HepG2 (cell line): ENCODE measurements at regions not wholly inside any gene's neighbourhood (a gene's known extent, or its start where the extent isn't known, plus 50 kb on each side); places are given as distances from the start of the nearest gene placed in this dataset.

Experiments
- NAIF1 ChIP-seq: sonication (generic); formaldehyde crosslinking; IDR thresholded peaks from 2 replicates; pipeline ENCODE4 v1.5.0; 2020; ENCODE audit warnings: mild to moderate bottlenecking, missing genetic modification reagents, borderline replicate concordance
- RFX5 ChIP-seq: IDR thresholded peaks from 2 replicates; pipeline ENCODE4 v1.6.1; 2011; ENCODE audit warnings: low read depth, low read length, improper control_type of control experiment
- ZIK1 ChIP-seq: sonication (generic); formaldehyde crosslinking; IDR thresholded peaks from 2 replicates; pipeline ENCODE4 v1.5.0; 2020; ENCODE audit warnings: mild to moderate bottlenecking, low read depth, missing genetic modification reagents, borderline replicate concordance
- TF ChIP-seq, protein P1 (sequence below), 2 experiments: fragments of 450-650 bp in 1 of 2; sonication (generic) in 1 of 2; formaldehyde crosslinking in 1 of 2; IDR thresholded peaks; 2 replicates each; pipeline versions ENCODE4 v1.6.1 to v1.8.0; 2016 to 2022; ENCODE audit warnings: antibody characterized with exemption in 1 of 2, mild to moderate bottlenecking in 1 of 2, missing genetic modification reagents in 1 of 2
- TF ChIP-seq, protein P2 (sequence below): sonication (generic); formaldehyde crosslinking; IDR thresholded peaks from 2 replicates; pipeline ENCODE4 v1.5.0; 2020; ENCODE audit warnings: mild to moderate bottlenecking, missing genetic modification reagents, moderate library complexity

DNA sequence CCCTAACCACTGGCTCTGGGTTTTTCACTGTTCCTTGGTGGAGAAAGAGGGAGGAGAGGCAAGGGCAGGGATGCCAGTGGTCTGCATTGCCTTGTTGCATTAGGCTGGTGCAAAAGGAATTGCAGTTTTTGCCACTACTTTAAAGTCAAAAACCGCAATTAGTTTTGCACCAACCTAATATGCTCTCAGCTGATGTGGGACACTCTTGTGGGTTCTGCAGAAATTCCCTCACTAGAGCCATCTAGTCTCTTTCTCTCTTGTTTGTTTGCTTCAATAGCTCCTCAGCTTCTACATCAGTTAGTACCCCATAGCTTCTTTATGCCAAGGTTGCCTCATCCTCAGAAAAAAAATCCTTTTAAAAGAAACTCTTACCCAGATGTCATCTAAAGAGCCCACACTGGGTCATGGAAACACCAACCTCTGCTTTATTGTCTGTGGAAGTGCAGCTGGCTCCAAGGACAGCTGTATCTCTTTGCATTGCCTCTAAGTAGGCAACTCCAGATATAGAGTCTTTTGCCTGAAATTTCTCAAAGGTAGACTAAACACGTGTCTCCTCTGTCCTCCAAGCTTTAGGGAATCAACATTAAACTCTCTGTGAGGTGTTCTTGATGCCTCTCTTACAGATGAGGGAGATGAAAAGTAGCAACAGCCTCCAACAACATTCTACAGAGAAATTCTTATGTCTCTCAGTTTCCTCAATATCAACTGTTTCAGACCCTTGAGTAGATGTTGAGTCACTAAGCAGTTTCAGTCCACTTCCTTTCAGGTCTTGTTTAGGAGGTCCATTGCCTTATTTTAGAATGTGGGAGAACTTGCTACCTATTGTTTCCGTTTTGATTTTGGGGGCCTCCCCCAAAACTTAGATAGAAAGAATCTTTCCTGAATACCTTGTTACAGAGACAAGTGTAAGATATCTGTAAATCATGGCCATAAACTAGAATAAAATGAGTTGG, 84.9 kb upstream of the MEF2C start (continued):
- TF ChIP-seq, protein P1, sequence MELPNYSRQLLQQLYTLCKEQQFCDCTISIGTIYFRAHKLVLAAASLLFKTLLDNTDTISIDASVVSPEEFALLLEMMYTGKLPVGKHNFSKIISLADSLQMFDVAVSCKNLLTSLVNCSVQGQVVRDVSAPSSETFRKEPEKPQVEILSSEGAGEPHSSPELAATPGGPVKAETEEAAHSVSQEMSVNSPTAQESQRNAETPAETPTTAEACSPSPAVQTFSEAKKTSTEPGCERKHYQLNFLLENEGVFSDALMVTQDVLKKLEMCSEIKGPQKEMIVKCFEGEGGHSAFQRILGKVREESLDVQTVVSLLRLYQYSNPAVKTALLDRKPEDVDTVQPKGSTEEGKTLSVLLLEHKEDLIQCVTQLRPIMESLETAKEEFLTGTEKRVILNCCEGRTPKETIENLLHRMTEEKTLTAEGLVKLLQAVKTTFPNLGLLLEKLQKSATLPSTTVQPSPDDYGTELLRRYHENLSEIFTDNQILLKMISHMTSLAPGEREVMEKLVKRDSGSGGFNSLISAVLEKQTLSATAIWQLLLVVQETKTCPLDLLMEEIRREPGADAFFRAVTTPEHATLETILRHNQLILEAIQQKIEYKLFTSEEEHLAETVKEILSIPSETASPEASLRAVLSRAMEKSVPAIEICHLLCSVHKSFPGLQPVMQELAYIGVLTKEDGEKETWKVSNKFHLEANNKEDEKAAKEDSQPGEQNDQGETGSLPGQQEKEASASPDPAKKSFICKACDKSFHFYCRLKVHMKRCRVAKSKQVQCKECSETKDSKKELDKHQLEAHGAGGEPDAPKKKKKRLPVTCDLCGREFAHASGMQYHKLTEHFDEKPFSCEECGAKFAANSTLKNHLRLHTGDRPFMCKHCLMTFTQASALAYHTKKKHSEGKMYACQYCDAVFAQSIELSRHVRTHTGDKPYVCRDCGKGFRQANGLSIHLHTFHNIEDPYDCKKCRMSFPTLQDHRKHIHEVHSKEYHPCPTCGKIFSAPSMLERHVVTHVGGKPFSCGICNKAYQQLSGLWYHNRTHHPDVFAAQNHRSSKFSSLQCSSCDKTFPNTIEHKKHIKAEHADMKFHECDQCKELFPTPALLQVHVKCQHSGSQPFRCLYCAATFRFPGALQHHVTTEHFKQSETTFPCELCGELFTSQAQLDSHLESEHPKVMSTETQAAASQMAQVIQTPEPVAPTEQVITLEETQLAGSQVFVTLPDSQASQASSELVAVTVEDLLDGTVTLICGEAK (IDR thresholded peaks at IDR 0.05), result peak; percentile 73
- TF ChIP-seq, protein P1 (CRISPR knock-in tag; IDR thresholded peaks at IDR 0.05), result no peak
- TF ChIP-seq NAIF1 (CRISPR knock-in tag) (no peak), ZIK1 (CRISPR knock-in tag) (no peak), RFX5 (no peak)
- TF ChIP-seq, protein P2, sequence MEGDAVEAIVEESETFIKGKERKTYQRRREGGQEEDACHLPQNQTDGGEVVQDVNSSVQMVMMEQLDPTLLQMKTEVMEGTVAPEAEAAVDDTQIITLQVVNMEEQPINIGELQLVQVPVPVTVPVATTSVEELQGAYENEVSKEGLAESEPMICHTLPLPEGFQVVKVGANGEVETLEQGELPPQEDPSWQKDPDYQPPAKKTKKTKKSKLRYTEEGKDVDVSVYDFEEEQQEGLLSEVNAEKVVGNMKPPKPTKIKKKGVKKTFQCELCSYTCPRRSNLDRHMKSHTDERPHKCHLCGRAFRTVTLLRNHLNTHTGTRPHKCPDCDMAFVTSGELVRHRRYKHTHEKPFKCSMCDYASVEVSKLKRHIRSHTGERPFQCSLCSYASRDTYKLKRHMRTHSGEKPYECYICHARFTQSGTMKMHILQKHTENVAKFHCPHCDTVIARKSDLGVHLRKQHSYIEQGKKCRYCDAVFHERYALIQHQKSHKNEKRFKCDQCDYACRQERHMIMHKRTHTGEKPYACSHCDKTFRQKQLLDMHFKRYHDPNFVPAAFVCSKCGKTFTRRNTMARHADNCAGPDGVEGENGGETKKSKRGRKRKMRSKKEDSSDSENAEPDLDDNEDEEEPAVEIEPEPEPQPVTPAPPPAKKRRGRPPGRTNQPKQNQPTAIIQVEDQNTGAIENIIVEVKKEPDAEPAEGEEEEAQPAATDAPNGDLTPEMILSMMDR, result no peak
- TF ChIP-seq, all 625 proteins: peak for 1
